ENCODE measurements at regions not wholly inside any gene's neighbourhood (a gene's known extent, or its start where the extent isn't known, plus 50 kb on each side); places are given as distances from the start of the nearest gene placed in this dataset.
"Not testable (repeated sequence)": the region's sequence is repeated elsewhere in the genome, so short reads cannot be mapped to it uniquely, and the experiment has no call there.

- Histone ChIP-seq H3K9me3 (ENCODE audit: severe bottlenecking) (no peaks in the 10 kb centered on the region), H3K27ac (ENCODE audit: poor library complexity, severe bottlenecking) (no peak overlapping the region), H3K4me3 (ENCODE audit: severe bottlenecking) (no peak overlapping the region), H3K36me3 (ENCODE audit: low read depth) (no peaks in the 10 kb centered on the region), H3K4me1 (ENCODE audit: insufficient read depth, poor library complexity, severe bottlenecking) (no peaks in the 10 kb centered on the region), H3K27me3 (ENCODE audit: insufficient read depth, poor library complexity, severe bottlenecking) (no peaks in the 10 kb centered on the region)
- DNase-seq (ENCODE audit: low spot score) (no peak), ATAC-seq (ENCODE audit: low read depth) (no peak)
- no peak for TF ChIP-seq CTCF (IDR thresholded peaks at IDR 0.05; ENCODE audit: poor library complexity, severe bottlenecking)
These were observed 1175.1 kb upstream of the B3GALT2 start for GRCh38 chr1:194361374-194362131.

DNA sequence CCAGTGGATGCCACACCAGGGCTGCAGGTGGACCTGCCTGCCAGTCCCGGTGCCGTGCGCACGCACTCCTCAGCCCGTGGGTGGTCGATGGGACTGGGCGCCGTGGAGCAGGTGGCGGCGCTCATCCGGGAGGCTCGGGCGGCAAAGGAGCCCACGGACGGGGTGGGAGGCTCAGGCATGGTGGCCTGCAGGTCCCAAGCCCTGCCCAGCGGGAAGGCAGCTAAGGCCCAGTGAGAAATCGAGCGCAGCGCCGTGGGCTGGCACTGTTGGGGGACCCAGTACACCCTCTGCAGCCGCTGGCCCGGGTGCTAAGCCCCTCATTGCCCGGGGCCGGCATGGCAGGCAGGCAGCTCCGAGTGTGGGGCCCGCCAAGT is 1171.8 kb upstream of the B3GALT2 start:
- Histone ChIP-seq H3K4me1 (ENCODE audit: insufficient read depth, poor library complexity, severe bottlenecking) (no peaks in the 10 kb centered on the region), H3K27me3 (ENCODE audit: insufficient read depth, poor library complexity, severe bottlenecking) (no peaks in the 10 kb centered on the region), H3K9me3 (ENCODE audit: severe bottlenecking) (no peaks in the 10 kb centered on the region), H3K27ac (ENCODE audit: poor library complexity, severe bottlenecking) (no peak overlapping the region), H3K4me3 (ENCODE audit: severe bottlenecking) (no peak overlapping the region), H3K36me3 (ENCODE audit: low read depth) (no peaks in the 10 kb centered on the region)
- ATAC-seq (ENCODE audit: low read depth) (no peak), DNase-seq (ENCODE audit: low spot score) (no peak)
- no peak for TF ChIP-seq CTCF (IDR thresholded peaks at IDR 0.05; ENCODE audit: poor library complexity, severe bottlenecking)

GRCh38 chr1:194357573-194358207 is 1171.3 kb upstream of the B3GALT2 start:
- H3K36me3 ChIP-seq (ENCODE audit: low read depth); H3K9me3 ChIP-seq (ENCODE audit: severe bottlenecking); H3K27ac ChIP-seq (ENCODE audit: poor library complexity, severe bottlenecking); H3K27me3 ChIP-seq (ENCODE audit: insufficient read depth, poor library complexity, severe bottlenecking); H3K4me1 ChIP-seq (ENCODE audit: insufficient read depth, poor library complexity, severe bottlenecking); DNase-seq (ENCODE audit: low spot score); ATAC-seq (ENCODE audit: low read depth); H3K4me3 ChIP-seq (ENCODE audit: severe bottlenecking): not testable (repeated sequence)

DNA sequence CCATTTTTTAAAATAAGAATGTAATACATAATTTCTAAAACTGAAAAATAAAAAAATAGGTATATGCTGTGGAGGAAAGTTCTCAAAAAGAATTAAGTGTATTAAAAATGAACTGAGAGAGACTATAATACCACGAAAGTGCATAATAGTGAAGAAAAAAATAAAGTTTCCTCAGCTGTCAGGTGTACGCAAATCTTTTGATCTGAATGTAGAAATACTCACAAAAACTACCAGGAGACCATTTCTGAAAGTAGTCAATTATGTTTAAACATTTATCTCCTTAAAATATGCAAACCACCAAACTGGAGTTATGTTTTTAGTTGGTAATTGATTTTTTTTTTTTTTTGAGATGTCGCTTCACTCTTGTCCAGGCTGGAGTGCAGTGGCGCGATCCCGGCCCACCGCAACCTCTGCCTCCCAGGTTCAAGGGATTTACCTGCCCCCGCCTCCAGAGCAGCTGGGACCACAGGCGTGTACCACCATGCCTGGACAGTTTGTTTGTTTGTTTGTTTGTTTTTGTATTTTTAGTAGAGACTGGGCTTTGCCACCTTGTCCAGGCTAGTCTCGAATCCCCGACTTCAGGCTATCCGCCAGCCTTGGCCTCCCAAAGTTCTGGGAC is 1169.2 kb upstream of the B3GALT2 start:
- Histone ChIP-seq H3K27me3 (ENCODE audit: insufficient read depth, poor library complexity, severe bottlenecking) (no peaks in the 10 kb centered on the region), H3K4me1 (ENCODE audit: insufficient read depth, poor library complexity, severe bottlenecking) (no peaks in the 10 kb centered on the region), H3K27ac (ENCODE audit: poor library complexity, severe bottlenecking) (no peak overlapping the region), H3K36me3 (ENCODE audit: low read depth) (no peaks in the 10 kb centered on the region), H3K4me3 (ENCODE audit: severe bottlenecking) (no peak overlapping the region), H3K9me3 (ENCODE audit: severe bottlenecking) (no peaks in the 10 kb centered on the region)
- no peak for DNase-seq (ENCODE audit: low spot score)
- ATAC-seq (ENCODE audit: low read depth), result no peak
- no peak for TF ChIP-seq CTCF (IDR thresholded peaks at IDR 0.05; ENCODE audit: poor library complexity, severe bottlenecking)

DNA sequence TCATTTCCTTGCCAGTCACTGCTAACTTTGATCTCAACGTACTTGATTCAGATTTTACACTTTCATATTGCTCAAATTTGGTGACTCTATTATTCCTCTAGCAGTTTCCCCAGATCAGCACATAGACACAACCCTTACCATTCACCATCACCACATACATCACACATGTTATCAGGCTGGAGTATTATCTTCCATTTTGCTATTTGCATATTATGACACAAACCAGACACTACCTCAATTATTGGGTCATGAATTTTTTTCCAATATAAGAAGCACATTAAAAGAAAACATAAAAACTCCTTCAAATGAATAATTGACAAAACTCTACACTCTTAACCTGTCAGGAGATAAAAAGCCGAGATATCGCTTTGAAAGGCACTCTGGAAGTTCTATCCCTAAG is 1166.7 kb upstream of the B3GALT2 start:
- no peaks in the 10 kb centered on the region for H3K27me3 ChIP-seq (ENCODE audit: insufficient read depth, poor library complexity, severe bottlenecking)

More for the DNA sequence above, 1166.7 kb upstream of the B3GALT2 start:
- no peak for DNase-seq (ENCODE audit: low spot score)
- H3K4me3 ChIP-seq (ENCODE audit: severe bottlenecking), result no peak overlapping the region
- H3K36me3 ChIP-seq (ENCODE audit: low read depth), result no peaks in the 10 kb centered on the region
- no peaks in the 10 kb centered on the region for H3K4me1 ChIP-seq (ENCODE audit: insufficient read depth, poor library complexity, severe bottlenecking)
- no peak overlapping the region for H3K27ac ChIP-seq (ENCODE audit: poor library complexity, severe bottlenecking)
- H3K9me3 ChIP-seq (ENCODE audit: severe bottlenecking), result no peaks in the 10 kb centered on the region
- ATAC-seq (ENCODE audit: low read depth), result no peak
- no peak for TF ChIP-seq CTCF (IDR thresholded peaks at IDR 0.05; ENCODE audit: poor library complexity, severe bottlenecking)

Data from RWPE2 (cell line).